Naive thymus-derived CD4-positive, alpha-beta T cell (primary cell): ENCODE measurements at regions not wholly inside any gene's neighbourhood (a gene's known extent, or its start where the extent isn't known, plus 50 kb on each side); places are given as distances from the start of the nearest gene placed in this dataset.

Source experiments
- ATAC-seq: fragments of 150-1000 bp; cut with Tn5 transposase; 2 replicates; pipeline ENCODE4 v1.10.0; 2021; ENCODE audit warnings: mild to moderate bottlenecking, moderate library complexity
- CTCF ChIA-PET: fragments of 350-600 bp; sonication (Branson Sonifier 250); formaldehyde crosslinking; loops from one replicate; lab custom pipeline; 2021; ENCODE audit warnings: antibody characterized with exemption; lab: Charles Lee
- POLR2A ChIA-PET: fragments of 350-600 bp; sonication (Branson Sonifier 250); formaldehyde crosslinking; loops from one replicate; lab custom pipeline; 2021; ENCODE audit warnings: antibody characterized with exemption, inconsistent platforms; lab: Charles Lee
- DNase-seq, 9 donors: peaks; one replicate each; pipeline versions ENCODE4 v3.0.0 to v3.0.0-alpha.2; 2020 to 2022; ENCODE audit warnings: mixed read lengths in 1 of 9
- H3K27ac ChIP-seq: one replicate; pipeline ENCODE4 v1.7.0; 2013; ENCODE audit warnings: mild to moderate bottlenecking, low read depth, low read length, moderate library complexity
- H3K27me3 ChIP-seq, 2 donors: one replicate each; pipeline ENCODE4 v1.7.0; 2013; ENCODE audit warnings: low read length in 2 of 2, mild to moderate bottlenecking in 2 of 2, moderate library complexity in 2 of 2; ENCODE audit not compliant: control insufficient read depth in 2 of 2, insufficient read depth in 2 of 2
- H3K36me3 ChIP-seq, 3 experiments: 1 replicate in 2 of 3; 2 replicates in 1 of 3; pipeline ENCODE4 v1.7.0; 2013; ENCODE audit warnings: low read length in 3 of 3, mild to moderate bottlenecking in 3 of 3, moderate library complexity in 1 of 3; ENCODE audit not compliant: insufficient read depth in 3 of 3, control insufficient read depth in 2 of 3
- H3K4me1 ChIP-seq, 2 donors: one replicate each; pipeline ENCODE4 v1.7.0; 2013; ENCODE audit warnings: low read length in 2 of 2, mild to moderate bottlenecking in 2 of 2, moderate library complexity in 1 of 2; ENCODE audit not compliant: control insufficient read depth in 2 of 2, insufficient read depth in 2 of 2
- H3K4me3 ChIP-seq: 2 replicates; pipeline ENCODE4 v1.7.0; 2013; ENCODE audit warnings: mild to moderate bottlenecking, low read length
- H3K9me3 ChIP-seq, 3 experiments: 1 replicate in 2 of 3; 2 replicates in 1 of 3; pipeline ENCODE4 v1.7.0; 2013; ENCODE audit warnings: low read length in 3 of 3; ENCODE audit not compliant: control insufficient read depth in 2 of 3
- H3K27ac Mint-ChIP-seq, 9 donors: one replicate each; pipeline ENCODE4 v1.8.0; 2020 to 2022; ENCODE audit warnings: mixed read lengths in 9 of 9, mild to moderate bottlenecking in 8 of 9, moderate library complexity in 5 of 9, inconsistent platforms in 2 of 9
- H3K27me3 Mint-ChIP-seq, 5 donors: one replicate each; pipeline ENCODE4 v1.8.0; 2021 to 2022; ENCODE audit warnings: mixed read lengths in 5 of 5, mild to moderate bottlenecking in 1 of 5
- H3K36me3 Mint-ChIP-seq, 5 donors: one replicate each; pipeline ENCODE4 v1.8.0; 2020 to 2022; ENCODE audit warnings: mixed read lengths in 5 of 5, mild to moderate bottlenecking in 3 of 5, inconsistent platforms in 1 of 5
- H3K4me1 Mint-ChIP-seq, 7 donors: one replicate each; pipeline ENCODE4 v1.8.0; 2020 to 2022; ENCODE audit warnings: mixed read lengths in 7 of 7, mild to moderate bottlenecking in 3 of 7, inconsistent platforms in 1 of 7
- H3K4me3 Mint-ChIP-seq, 10 donors: one replicate each; pipeline ENCODE4 v1.8.0; 2020 to 2022; ENCODE audit warnings: mild to moderate bottlenecking in 10 of 10, mixed read lengths in 10 of 10, moderate library complexity in 6 of 10, inconsistent platforms in 2 of 10
- H3K9me3 Mint-ChIP-seq, 11 donors: one replicate each; pipeline ENCODE4 v1.8.0; 2020 to 2022; ENCODE audit warnings: mixed read lengths in 11 of 11, mild to moderate bottlenecking in 4 of 11, inconsistent platforms in 1 of 11, moderate library complexity in 1 of 11
- intact Hi-C, 2 donors: fragments of 100-400 bp; cut with micrococcal nuclease; formaldehyde crosslinking; loops; one replicate each; pipeline ENCODE4 v1.15.1; 2023

DNA sequence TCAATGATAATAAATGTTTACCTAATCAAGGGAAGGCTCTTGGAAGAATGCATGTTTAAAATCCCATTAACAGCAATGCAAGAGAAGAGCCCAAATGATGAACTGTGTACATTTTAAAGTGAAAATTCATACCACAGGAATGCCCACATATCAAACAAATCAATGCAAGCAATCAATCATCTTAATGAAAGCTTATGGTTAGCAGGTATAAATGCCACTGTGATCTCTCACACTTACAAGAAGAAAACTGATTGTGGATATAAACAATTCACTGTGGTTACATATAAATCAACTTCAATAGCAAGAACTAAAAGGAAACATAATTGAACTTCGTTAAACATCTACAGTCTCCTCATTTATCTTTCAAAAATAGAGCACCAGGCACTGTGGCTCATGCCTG, 161.0 kb upstream of the RORB start:
- Mint-ChIP-seq H3K4me3 (no peak overlapping the region), H3K9me3 (peaks cover 0 to 9% (median 0%) of the 10 kb centered on the region in 11 donors), H3K27me3 (no peaks in the 10 kb centered on the region), H3K36me3 (peaks cover 0 to 1% (median 0%) of the 10 kb centered on the region in 5 donors), H3K4me1 (peaks cover 0 to 25% (median 1%) of the 10 kb centered on the region in 7 donors), H3K27ac (no peak overlapping the region)
- ChIA-PET CTCF (no interaction called here), POLR2A (no interaction called here)
- H3K4me3 ChIP-seq: no peak overlapping the region
- intact Hi-C loops: no loop called here
- DNase-seq (no peak), ATAC-seq (no peak)
- no peaks in the 10 kb centered on the region for H3K36me3 ChIP-seq
- no peak overlapping the region for H3K27ac ChIP-seq
- H3K27me3 ChIP-seq: no peaks in the 10 kb centered on the region
- H3K9me3 ChIP-seq: no peaks in the 10 kb centered on the region
- H3K4me1 ChIP-seq: no peaks in the 10 kb centered on the region

DNA sequence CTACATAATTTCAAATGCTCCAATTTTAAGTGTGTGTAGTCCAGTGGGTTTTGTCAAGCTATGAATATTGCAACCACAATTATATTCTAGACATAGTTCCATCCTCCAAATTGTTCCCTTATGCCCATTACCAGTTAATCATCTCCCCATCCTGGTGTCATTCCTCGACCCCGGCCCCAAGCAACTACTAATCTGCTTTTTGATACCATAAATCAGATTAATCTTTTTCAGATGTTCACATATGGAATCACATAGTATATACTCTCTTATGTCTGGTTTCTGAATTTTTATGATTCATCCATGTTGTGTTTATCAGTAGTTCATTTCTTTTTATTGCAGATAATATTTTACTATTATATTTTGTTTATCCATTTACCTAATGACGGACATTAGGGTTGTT, 148.4 kb upstream of the RORB start:
- Histone ChIP-seq H3K27me3 (no peaks in the 10 kb centered on the region), H3K36me3 (no peaks in the 10 kb centered on the region), H3K27ac (no peak overlapping the region), H3K4me1 (no peaks in the 10 kb centered on the region), H3K9me3 (no peaks in the 10 kb centered on the region), H3K4me3 (no peak overlapping the region)
- intact Hi-C loops: no loop called here
- ChIA-PET CTCF (no interaction called here), POLR2A (no interaction called here)
- H3K4me1 Mint-ChIP-seq: no peaks in the 10 kb centered on the region
- H3K36me3 Mint-ChIP-seq: no peaks in the 10 kb centered on the region
- no peak overlapping the region for H3K27ac Mint-ChIP-seq
- no peak overlapping the region for H3K4me3 Mint-ChIP-seq
- DNase-seq (no peak), ATAC-seq (no peak)
- no peaks in the 10 kb centered on the region for H3K27me3 Mint-ChIP-seq
- peaks cover 0 to 5% (median 0%) of the 10 kb centered on the region in 11 donors for H3K9me3 Mint-ChIP-seq

DNA sequence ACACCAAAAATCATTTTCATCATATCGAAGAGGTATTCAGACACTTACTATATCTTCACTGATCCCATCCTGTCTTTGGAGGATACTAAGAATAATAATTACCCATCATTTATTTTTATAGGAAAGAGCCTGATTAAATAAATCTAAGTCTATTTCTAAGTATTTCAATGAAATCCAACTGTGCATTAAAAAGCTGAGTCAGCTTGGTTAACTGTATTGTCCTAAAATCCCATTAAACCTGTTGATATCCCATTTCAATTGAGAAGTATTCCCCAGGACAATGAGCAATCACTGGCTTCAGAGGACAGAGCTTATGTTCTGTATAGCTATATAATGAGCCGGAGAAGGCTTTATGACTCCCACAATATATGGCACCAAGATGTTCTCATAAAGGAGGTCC, 142.0 kb upstream of the RORB start:
- POLR2A ChIA-PET: no interaction called here
- H3K9me3 ChIP-seq: no peaks in the 10 kb centered on the region
- CTCF ChIA-PET: no interaction called here
- no peaks in the 10 kb centered on the region for H3K27me3 ChIP-seq
- intact Hi-C loops: no loop called here
- Mint-ChIP-seq H3K27ac (no peak overlapping the region), H3K4me3 (no peak overlapping the region), H3K36me3 (no peaks in the 10 kb centered on the region), H3K27me3 (no peaks in the 10 kb centered on the region), H3K9me3 (peaks cover 0 to 7% (median 0%) of the 10 kb centered on the region in 11 donors), H3K4me1 (no peaks in the 10 kb centered on the region)
- no peak overlapping the region for H3K4me3 ChIP-seq
- no peaks in the 10 kb centered on the region for H3K4me1 ChIP-seq
- ATAC-seq (no peak), DNase-seq (no peak)
- no peak overlapping the region for H3K27ac ChIP-seq
- H3K36me3 ChIP-seq: no peaks in the 10 kb centered on the region

DNA sequence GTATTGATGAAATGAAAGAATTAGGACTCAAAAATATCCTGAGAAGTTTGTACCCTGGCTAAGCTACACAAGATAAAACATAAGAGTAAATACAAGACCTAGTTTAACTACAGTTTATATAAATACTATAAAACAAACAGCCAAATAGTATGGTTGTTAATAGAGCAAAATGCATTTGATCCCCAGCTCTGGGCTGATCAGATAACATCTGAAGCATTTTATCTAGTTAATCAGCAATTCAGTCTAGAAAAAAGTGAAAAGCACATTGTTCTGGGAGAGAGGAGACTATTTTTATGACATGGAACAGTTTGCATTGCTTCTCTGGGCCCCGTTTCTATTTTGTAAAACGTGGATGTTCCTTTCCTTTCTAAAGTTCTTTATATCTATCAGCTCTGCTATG, 139.6 kb upstream of the RORB start:
- Mint-ChIP-seq H3K36me3 (no peaks in the 10 kb centered on the region), H3K9me3 (peaks cover 0 to 7% (median 0%) of the 10 kb centered on the region in 11 donors), H3K27me3 (no peaks in the 10 kb centered on the region), H3K4me1 (no peaks in the 10 kb centered on the region), H3K4me3 (no peak overlapping the region), H3K27ac (no peak overlapping the region)
- CTCF ChIA-PET: no interaction called here
- no peak overlapping the region for H3K4me3 ChIP-seq
- H3K27ac ChIP-seq: no peak overlapping the region
- ATAC-seq (no peak), DNase-seq (no peak)
- intact Hi-C loops: no loop called here
- H3K4me1 ChIP-seq: no peaks in the 10 kb centered on the region
- H3K27me3 ChIP-seq: no peaks in the 10 kb centered on the region
- no peaks in the 10 kb centered on the region for H3K9me3 ChIP-seq
- POLR2A ChIA-PET: no interaction called here
- H3K36me3 ChIP-seq: no peaks in the 10 kb centered on the region

DNA sequence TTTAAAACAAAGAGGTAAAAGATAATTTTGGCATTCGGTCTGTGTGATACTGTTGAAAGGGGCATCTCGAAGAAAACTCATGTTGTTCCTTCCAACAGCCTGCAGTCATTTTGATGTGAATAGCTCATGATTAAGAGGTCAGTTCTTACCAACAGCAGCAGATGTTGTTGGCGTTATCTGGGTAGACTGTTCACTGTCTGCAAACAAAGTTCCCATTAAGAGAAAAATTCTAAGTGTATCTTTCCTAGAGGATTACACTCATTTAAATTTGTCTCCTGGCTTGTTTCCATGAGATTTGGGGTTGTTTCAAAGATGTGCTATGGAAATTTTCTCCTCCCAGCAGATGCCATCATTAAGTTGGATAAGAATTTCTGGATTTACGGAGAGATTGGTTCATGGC, 138.2 kb upstream of the RORB start:
- no peaks in the 10 kb centered on the region for H3K9me3 ChIP-seq
- ChIA-PET POLR2A (no interaction called here), CTCF (no interaction called here)
- DNase-seq (no peak), ATAC-seq (no peak)
- H3K4me1 ChIP-seq: no peaks in the 10 kb centered on the region
- no peaks in the 10 kb centered on the region for H3K4me1 Mint-ChIP-seq
- H3K27ac Mint-ChIP-seq: no peak overlapping the region
- H3K9me3 Mint-ChIP-seq: peaks cover 0 to 5% (median 0%) of the 10 kb centered on the region in 11 donors
- H3K27ac ChIP-seq: no peak overlapping the region
- no peak overlapping the region for H3K4me3 Mint-ChIP-seq
- H3K27me3 ChIP-seq: no peaks in the 10 kb centered on the region
- intact Hi-C loops: no loop called here
- no peaks in the 10 kb centered on the region for H3K36me3 Mint-ChIP-seq
- H3K36me3 ChIP-seq: no peaks in the 10 kb centered on the region
- no peaks in the 10 kb centered on the region for H3K27me3 Mint-ChIP-seq
- H3K4me3 ChIP-seq: no peak overlapping the region

DNA sequence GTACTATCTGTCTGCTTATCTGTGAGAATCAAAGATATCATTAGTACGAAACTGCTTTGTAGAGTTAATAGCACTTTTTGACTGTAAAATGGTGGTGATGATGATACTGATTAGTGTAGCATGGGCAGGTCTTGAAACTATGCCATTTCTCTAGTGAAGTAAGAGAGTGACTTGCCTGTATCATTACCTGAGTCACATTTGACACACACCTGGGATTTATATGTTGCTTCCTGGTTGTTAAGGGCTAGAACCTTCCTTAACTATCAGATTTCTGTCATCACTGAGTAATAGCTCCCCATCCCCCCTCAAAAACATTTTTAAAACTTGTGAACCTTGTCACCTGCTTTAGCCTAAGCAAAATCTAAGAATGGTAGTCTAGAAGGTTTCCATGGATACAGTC, 135.6 kb upstream of the RORB start:
- POLR2A ChIA-PET: no interaction called here
- CTCF ChIA-PET: no interaction called here
- no peaks in the 10 kb centered on the region for H3K36me3 ChIP-seq
- H3K27me3 Mint-ChIP-seq: no peaks in the 10 kb centered on the region
- H3K27me3 ChIP-seq: no peaks in the 10 kb centered on the region
- H3K27ac ChIP-seq: no peak overlapping the region
- no peaks in the 10 kb centered on the region for H3K9me3 ChIP-seq
- no peak overlapping the region for H3K4me3 ChIP-seq
- no peaks in the 10 kb centered on the region for H3K4me1 Mint-ChIP-seq
- no peak for DNase-seq
- no peak overlapping the region for H3K4me3 Mint-ChIP-seq
- H3K36me3 Mint-ChIP-seq: no peaks in the 10 kb centered on the region
- no peaks in the 10 kb centered on the region for H3K4me1 ChIP-seq
- no peak overlapping the region for H3K27ac Mint-ChIP-seq
- ATAC-seq: no peak
- peaks cover 0 to 7% (median 0%) of the 10 kb centered on the region in 11 donors for H3K9me3 Mint-ChIP-seq
- intact Hi-C loops: no loop called here

DNA sequence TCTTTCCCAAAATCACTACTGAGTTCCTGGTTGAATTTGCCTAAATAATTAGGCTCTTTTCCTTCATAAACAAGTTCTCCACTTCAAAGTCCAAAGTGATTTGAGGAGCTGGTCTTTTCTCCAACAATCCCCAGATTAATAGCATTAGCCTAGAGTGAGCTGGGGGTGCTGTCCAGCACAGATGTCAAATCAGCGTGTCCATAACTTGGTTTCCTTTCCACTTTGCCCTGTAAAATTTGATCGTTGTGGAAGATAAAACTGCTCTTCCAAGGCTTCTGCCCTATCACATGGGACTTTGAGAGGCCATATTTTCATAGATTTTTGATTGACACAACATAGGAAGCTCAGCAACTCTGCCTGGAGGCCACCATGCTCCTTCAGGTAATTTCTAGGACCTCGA, 134.7 kb upstream of the RORB start:
- POLR2A ChIA-PET: no interaction called here
- H3K36me3 ChIP-seq: no peaks in the 10 kb centered on the region
- H3K27ac ChIP-seq: no peak overlapping the region
- CTCF ChIA-PET: interaction anchor here (0.6 kb wide), 1 partner anchor 1916 kb away, joined by 3 read pairs; no protein-coding TSS in a partner anchor
- Mint-ChIP-seq H3K4me1 (no peaks in the 10 kb centered on the region), H3K27me3 (no peaks in the 10 kb centered on the region), H3K4me3 (no peak overlapping the region), H3K36me3 (no peaks in the 10 kb centered on the region), H3K27ac (no peak overlapping the region), H3K9me3 (peaks cover 0 to 8% (median 2%) of the 10 kb centered on the region in 11 donors)
- DNase-seq (no peak), ATAC-seq (no peak)
- no peaks in the 10 kb centered on the region for H3K9me3 ChIP-seq
- intact Hi-C loops: no loop called here
- H3K27me3 ChIP-seq: no peaks in the 10 kb centered on the region
- H3K4me1 ChIP-seq: no peaks in the 10 kb centered on the region
- no peak overlapping the region for H3K4me3 ChIP-seq
